HepG2 (cell line): ENCODE measurements at regions not wholly inside any gene's neighbourhood (a gene's known extent, or its start where the extent isn't known, plus 50 kb on each side); places are given as distances from the start of the nearest gene placed in this dataset.
A peak's percentile ranks its signal among the peaks of the same experiment; 100 is the strongest.

Experiments used
- EZH2 ChIP-seq: conservative IDR thresholded peaks from 2 replicates; pipeline ENCODE4 v1.6.1; 2012; ENCODE audit warnings: mild to moderate bottlenecking, low read depth, low read length, moderate library complexity
- GABPA ChIP-seq, 2 experiments: IDR thresholded peaks; 2 replicates each; pipeline ENCODE4 v1.6.1; 2011 to 2016; ENCODE audit warnings: low read depth in 2 of 2, low read length in 1 of 2, missing biosample characterization in 1 of 2, missing genetic modification characterization in 1 of 2
- HMGA1 ChIP-seq: sonication (generic); formaldehyde crosslinking; conservative IDR thresholded peaks from 2 replicates; pipeline ENCODE4 v1.4.0; 2020; ENCODE audit warnings: missing genetic modification reagents
- MEF2D ChIP-seq: sonication (generic); formaldehyde crosslinking; IDR thresholded peaks from 2 replicates; pipeline ENCODE4 v1.5.1; 2020; ENCODE audit warnings: mild to moderate bottlenecking, missing genetic modification reagents
- RAD21 ChIP-seq: fragments of 450-650 bp; formaldehyde crosslinking; IDR thresholded peaks from 2 replicates; pipeline ENCODE4 v1.5.0; 2020; ENCODE audit warnings: mild to moderate bottlenecking
- RAD51 ChIP-seq: fragments of 450-650 bp; IDR thresholded peaks from 2 replicates; pipeline ENCODE4 v1.6.1; 2016; ENCODE audit warnings: borderline replicate concordance
- SP1 ChIP-seq, 2 experiments: fragments of 450-650 bp in 1 of 2; sonication (generic) in 1 of 2; formaldehyde crosslinking in 1 of 2; IDR thresholded peaks; 2 replicates each; pipeline versions ENCODE4 v1.4.0 to v1.6.1; 2016 to 2020; ENCODE audit warnings: missing genetic modification reagents in 1 of 2
- STAT6 ChIP-seq: sonication (generic); formaldehyde crosslinking; IDR thresholded peaks from 2 replicates; pipeline ENCODE4 v1.4.0; 2020; ENCODE audit warnings: missing genetic modification reagents, mild to moderate bottlenecking, borderline replicate concordance
- TBL1XR1 ChIP-seq: fragments of 150-350 bp; IDR thresholded peaks from 2 replicates; pipeline ENCODE4 v1.6.1; 2014; ENCODE audit warnings: borderline replicate concordance, low read length; ENCODE audit not compliant: partially characterized antibody
- TF ChIP-seq, protein P1 (sequence below): sonication (generic); formaldehyde crosslinking; IDR thresholded peaks from 2 replicates; pipeline ENCODE4 v1.4.0; 2020; ENCODE audit warnings: missing genetic modification reagents
- TF ChIP-seq, protein P2 (sequence below): IDR thresholded peaks from 2 replicates; pipeline ENCODE4 v1.6.1; 2012; ENCODE audit warnings: inconsistent platforms
- TF ChIP-seq, protein P3 (sequence below): sonication (generic); formaldehyde crosslinking; IDR thresholded peaks from 2 replicates; pipeline ENCODE4 v1.5.0; 2020; ENCODE audit warnings: mild to moderate bottlenecking, missing genetic modification reagents, moderate library complexity

GRCh38 chr22:45096256-45096907 lies 67.3 kb upstream of the NUP50 start:
- TF ChIP-seq MEF2D (no peak), RAD51 (no peak), TBL1XR1 (no peak), SP1 (IDR thresholded peaks at IDR 0.05) (no peak), SP1 (CRISPR knock-in tag; IDR thresholded peaks at IDR 0.05) (no peak), GABPA (IDR thresholded peaks at IDR 0.05; ENCODE audit: low read depth, low read length) (no peak), GABPA (CRISPR knock-in tag; IDR thresholded peaks at IDR 0.05; ENCODE audit: low read depth) (no peak), RAD21 (CRISPR knock-in tag) (no peak), STAT6 (CRISPR knock-in tag) (no peak), HMGA1 (CRISPR knock-in tag) (no peak), EZH2 (no peak)
- TF ChIP-seq, protein P1, sequence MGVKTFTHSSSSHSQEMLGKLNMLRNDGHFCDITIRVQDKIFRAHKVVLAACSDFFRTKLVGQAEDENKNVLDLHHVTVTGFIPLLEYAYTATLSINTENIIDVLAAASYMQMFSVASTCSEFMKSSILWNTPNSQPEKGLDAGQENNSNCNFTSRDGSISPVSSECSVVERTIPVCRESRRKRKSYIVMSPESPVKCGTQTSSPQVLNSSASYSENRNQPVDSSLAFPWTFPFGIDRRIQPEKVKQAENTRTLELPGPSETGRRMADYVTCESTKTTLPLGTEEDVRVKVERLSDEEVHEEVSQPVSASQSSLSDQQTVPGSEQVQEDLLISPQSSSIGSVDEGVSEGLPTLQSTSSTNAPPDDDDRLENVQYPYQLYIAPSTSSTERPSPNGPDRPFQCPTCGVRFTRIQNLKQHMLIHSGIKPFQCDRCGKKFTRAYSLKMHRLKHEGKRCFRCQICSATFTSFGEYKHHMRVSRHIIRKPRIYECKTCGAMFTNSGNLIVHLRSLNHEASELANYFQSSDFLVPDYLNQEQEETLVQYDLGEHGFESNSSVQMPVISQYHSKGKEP (CRISPR knock-in tag), result no peak
- TF ChIP-seq, protein P2, sequence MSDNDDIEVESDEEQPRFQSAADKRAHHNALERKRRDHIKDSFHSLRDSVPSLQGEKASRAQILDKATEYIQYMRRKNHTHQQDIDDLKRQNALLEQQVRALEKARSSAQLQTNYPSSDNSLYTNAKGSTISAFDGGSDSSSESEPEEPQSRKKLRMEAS, result no peak
- TF ChIP-seq, protein P3, sequence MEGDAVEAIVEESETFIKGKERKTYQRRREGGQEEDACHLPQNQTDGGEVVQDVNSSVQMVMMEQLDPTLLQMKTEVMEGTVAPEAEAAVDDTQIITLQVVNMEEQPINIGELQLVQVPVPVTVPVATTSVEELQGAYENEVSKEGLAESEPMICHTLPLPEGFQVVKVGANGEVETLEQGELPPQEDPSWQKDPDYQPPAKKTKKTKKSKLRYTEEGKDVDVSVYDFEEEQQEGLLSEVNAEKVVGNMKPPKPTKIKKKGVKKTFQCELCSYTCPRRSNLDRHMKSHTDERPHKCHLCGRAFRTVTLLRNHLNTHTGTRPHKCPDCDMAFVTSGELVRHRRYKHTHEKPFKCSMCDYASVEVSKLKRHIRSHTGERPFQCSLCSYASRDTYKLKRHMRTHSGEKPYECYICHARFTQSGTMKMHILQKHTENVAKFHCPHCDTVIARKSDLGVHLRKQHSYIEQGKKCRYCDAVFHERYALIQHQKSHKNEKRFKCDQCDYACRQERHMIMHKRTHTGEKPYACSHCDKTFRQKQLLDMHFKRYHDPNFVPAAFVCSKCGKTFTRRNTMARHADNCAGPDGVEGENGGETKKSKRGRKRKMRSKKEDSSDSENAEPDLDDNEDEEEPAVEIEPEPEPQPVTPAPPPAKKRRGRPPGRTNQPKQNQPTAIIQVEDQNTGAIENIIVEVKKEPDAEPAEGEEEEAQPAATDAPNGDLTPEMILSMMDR, result peak; percentile 81
